ENCODE measurements at regions not wholly inside any gene's neighbourhood (a gene's known extent, or its start where the extent isn't known, plus 50 kb on each side); places are given as distances from the start of the nearest gene placed in this dataset.
"Not testable (repeated sequence)": the region's sequence is repeated elsewhere in the genome, so short reads cannot be mapped to it uniquely, and the experiment has no call there.

DNA sequence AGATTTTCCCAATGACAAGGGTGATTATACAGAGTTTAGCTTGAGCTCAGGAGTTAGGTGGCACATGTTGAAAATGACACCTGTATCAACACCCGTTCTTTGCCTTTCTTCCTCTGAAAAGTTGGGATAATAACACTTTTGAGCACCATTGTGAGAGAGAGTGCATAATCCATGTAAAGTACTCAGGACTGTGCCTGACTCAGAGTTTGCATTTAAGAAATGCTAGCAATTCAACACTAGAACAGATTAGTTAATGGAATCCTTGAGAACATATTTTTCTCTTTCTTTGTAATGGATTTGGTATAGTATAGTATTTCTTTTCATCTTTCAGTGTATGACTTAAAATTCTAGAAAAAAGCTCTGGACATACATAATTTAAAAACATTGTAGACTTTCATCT, 449.2 kb downstream of the GJA1 start:
- DNase-seq = no peak

DNA sequence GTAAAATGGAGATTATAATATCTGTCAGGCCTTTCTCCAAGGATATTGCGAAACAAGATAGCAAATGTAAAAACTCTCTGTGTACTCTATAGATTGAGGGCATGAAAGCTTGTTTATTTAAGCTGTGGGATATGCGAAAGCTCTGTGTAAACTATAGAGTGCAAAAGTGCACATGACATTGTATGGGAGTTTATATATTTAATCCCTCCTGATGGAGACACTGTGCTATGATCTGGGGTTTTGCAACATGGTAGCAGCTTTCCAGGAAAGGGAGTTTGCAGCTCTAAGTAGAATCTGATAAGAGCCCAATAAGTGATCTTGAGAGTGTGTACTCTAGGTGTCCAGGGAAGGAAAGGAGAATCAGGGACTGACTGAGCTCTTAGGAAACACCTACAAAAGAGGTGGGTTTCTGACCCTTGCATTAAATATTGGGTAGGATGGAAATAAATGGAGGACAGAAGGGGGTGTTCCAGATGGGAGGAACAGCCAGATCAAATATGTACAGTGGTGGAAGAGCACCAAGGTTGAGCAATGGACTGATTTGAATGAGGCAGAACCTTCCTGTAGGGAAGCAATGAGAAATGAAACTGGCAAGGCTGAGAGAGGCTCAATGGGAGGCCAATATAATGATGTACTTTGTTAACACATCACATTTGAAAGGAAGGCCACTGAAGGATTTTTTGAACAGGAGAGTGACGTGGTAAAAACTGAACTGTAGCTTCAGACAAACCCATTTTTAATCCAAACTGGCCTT, 450.1 kb downstream of the GJA1 start:
- DNase-seq = peak; percentile 55

DNA sequence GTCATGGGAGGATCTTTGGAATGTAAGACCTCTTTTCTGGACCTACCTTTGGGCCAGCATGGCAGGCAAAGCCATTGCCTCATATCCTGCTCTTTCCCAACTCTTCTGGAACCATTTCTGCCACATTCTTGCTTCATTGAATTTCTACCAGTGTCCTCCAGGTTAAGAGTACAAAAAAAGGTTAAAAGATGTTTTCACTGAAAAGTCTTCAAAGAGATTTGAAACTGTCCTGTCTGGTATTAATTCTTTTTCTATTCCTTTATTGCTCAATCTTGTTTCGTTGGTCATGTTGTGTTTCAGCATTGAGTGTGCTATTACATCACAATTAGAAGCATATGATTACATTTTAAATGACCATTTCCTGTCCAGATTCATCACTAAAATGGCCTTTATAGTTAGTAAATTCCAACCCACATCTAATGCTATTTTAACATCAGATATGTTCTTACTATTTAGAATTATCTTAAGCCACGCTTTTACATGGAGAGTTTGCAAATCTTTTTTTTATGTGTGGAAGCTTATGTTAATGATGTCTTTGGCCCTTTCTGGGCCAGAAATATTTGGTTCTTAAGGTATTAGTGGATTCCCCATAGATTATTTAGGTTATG, 450.9 kb downstream of the GJA1 start:
- DNase-seq = peak; percentile 69

DNA sequence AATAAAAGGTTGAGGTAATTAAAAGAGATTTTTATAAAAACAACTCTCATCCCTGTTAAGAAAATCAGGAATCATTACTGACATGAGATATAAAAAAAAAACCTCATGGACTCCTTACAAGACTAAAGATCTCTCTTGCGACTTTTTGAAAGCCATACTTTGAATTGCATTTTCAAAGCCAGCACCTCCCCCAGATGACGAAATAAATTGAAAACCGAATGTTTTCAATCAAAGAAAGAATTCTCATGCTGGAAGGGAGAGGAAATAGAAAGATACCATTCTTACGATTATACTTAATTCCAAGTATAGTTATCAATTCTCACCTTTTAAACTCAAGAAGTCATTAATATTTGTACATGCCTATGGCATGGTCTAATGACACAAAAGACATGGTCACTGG, 452.3 kb downstream of the GJA1 start:
- no peak for DNase-seq

DNA sequence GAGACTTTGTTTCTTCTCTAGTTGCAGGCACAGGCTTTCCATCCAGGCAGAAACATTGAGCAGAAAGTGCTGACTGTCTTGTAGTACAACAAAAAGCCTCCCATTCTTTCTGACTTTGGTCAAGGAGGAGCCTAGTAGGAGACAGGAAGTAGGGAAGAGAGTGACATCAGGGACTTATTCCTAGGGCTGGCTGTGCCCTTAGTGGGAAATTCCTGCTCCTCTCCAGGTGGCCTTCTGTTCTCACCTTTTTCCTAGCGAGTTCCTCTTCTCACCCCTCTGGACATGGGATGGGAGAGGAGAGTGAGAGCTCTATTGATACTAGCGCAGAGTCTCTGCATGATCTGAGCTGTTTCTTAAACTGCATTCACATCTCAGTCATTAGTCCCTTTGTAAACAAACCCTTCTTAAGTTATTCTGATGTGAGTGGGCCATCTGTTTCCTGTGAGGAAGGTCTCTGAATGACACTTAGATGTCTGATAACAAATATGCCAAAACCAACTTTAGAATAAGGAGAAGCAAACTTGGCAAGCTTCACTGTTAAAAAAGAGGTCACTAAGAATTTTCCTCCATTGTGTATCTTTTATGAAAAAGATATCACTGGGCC, 455.0 kb downstream of the GJA1 start:
- DNase-seq = no peak

DNA sequence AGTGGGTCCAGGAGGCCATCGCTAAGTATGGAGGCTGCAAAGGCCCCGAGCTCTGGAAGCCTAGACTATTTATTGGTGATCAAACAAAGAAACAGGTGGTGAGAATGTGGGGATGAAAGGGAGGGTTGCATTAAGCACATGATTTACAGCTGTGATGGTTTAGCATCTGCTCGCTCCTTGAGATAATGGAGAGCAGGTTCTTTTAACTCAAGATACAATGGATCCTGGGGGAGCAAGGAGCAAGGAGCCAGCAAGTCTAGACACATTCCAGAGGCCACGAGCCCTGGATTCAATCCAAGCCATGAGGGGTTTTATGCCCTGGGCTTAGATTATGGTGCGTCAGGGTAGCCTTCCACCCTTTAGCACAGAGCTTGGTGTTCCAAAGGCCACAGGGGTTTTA, 460.3 kb downstream of the GJA1 start:
- DNase-seq = not testable (repeated sequence)

DNA sequence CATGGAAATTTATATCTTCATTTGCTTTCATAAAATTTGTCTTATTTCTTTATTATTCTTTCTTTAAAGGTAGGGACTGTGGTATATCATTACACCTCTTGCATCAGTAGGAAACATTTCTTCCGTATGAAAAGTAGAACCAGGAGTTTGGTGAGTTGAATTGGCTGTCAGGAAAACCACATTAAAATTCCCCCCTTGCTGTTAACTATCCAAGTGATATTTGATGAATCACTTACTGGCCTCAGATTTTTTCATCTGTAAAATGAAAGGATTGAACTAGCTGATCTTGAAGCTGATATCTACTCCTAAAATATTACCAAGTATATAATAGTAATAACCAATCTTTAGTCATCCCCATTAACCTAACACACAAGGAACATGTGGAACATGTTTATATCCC, 460.9 kb downstream of the GJA1 start:
- DNase-seq = no peak

DNA sequence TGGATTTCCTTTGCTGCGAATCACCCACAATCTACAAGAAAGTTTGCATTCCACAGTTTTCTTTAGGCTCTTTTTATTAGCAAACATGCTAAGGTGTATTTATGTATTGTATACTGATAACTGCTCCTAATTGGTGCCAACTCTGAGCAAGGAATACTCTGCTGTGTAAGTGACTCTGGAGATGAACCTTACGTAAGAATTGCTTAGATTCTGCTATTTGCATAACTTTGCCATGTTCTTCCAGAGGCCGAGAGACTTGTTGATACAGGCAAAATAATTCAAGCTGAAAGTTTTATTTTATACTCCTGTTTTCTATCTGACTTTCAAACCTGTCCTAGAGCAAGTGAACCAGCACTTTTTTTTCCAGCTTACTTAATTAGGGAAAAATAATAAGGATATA, 461.3 kb downstream of the GJA1 start:
- no peak for DNase-seq

DNA sequence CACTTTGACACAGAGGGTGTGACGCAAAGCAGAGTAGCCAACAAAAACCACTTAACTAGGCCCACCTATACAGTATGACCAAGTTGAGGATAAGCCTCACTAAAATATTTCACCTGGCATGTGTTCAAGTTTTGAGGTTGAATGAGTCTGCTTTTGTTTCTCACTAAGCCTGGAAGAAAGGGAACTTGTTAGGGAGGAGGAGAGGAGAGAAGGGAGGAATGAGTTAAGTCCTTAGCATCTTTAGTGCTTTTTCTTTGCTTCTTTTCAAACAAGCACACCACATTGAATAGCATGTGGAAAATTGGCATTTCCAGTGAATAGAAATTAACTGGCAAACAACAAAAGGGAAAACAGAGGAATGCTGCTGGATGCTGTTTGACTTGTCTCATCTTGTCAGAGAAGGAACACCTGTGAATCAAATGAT, 461.9 kb downstream of the GJA1 start:
- DNase-seq = no peak

DNA sequence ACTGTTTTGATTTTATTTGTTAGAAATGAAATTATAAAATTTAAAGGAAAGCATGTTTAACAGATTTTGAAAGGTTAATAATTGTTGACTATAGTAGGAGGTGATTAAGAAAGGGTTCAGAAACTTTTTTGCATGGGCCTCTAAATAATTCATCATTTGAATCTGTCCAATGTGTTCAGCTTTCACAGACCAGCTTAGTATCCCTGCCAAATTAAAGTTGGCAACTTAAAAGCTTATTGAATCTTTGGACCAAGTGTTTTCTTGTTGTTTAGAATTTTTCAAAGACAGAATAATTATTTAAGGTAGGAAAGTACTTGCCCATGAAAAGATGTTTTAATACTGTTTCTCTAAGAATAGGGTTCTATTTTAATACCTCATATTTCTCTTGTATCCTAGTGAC, 466.0 kb downstream of the GJA1 start:
- no peak for DNase-seq

DNA sequence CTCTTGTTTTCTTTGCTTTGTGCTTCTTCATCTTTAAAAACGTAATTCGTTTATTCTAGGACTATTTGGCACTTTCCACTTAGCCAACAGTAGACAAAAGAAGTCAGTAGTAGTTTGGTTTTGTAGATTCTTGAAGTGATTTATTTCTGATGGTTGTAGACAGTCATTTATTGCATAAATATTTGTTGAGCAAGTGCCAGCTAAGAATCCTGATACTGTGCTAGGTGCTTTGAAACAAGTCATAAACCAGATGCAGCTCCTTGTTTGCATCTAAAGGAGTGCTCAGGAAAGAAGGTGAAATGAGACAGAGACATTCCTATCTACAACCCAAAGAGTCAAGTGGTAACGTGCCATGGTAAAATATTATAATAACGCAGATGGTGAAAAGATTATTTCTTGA, 469.1 kb downstream of the GJA1 start:
- no peak for DNase-seq

DNA sequence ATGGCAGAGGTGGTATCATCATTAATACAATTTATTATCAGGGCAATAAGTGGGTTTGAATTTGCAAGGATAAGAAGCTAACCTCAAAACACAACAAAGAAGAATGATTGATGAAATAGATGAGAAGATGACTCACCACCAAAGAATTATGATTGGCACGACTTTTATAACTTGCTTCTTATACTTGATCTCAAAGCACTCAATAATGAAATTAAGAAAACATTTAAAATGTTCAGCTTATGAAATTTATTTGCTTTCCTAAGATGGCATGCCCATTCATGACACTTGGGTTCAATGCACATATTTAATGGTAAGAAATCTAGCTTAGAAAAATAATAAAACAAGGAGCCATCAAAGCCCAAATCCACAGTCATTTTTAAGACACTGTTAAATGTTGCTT, 477.5 kb downstream of the GJA1 start:
- DNase-seq = peak; percentile 33

DNA sequence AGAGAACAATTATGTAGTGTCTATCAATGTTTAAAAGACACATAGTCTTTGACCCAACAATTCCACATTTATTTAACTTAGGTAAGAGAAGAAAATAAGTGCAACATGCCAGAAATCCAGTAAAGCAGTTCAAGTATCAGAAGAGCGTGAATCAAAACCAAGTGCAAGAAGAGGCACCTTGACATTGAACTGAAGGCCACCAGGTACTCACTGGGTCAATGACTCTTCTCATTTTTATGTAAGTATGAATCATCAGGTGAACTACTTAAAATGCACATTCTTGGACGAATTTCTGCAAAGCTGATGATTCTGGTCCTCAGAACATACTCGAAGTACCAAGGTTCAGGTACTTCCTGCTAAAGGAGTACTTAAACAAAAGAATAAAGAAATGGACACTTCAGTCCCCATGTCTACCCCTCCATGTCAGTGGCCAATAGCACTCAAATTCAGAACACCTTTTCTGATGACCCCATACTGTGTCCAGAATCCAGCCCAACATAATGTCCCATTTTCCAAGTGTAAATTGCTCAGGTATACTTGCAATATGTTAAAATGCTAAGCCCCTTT, 481.9 kb downstream of the GJA1 start:
- DNase-seq = no peak

DNA sequence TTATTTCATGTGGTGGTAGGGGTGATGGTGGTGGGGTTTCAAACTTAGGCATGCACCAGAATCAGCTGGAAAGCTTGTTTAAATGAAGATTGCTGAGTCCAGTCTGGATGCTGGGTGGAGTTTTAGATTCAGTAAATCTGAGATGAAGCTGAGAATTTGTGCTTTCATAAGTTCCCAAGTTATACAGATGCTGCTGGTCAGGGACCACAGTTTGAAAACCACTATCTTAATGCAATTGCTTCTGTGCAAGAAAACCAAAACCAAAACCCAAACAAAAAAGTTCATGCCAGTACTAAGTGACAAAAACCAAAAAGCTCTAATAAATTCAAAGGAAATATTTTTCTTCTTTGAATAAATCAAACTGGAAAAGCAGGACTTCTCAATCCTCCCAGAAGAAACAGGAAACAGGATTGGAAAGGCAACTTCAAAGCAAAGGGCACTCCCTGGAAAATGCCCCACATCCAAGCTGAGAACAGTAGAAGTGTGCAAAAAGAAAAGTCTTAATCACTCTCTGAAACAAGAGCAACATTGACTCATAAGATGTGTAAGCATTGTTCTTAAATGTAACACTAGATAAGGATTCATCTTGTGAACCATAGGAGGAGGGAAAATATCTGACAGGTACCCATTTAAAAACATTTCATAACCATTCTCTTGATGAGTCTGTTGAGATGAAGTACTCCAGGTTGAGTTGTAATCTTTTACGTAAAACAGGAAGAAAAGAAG, 481.5 kb upstream of the HSF2 start:
- DNase-seq = peak; percentile 6

DNA sequence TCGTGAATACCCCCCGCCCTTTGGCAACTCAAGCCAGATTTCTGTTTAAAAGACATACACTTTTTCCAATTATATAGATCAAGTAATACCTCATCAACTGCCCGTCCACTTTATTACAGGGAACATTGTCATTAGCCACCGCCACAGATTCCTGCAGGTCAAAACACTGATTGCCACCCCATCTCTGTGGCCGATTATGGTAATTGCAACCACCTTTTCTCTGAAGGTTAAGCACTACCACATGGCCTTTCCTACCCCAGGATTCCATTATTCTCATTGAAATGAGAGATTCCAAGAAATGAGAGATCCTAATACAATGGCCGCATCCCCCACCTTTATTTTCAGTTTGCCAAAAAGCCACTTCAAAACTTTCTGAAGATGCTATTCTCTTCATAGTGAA, 478.8 kb upstream of the HSF2 start:
- no peak for DNase-seq

DNA sequence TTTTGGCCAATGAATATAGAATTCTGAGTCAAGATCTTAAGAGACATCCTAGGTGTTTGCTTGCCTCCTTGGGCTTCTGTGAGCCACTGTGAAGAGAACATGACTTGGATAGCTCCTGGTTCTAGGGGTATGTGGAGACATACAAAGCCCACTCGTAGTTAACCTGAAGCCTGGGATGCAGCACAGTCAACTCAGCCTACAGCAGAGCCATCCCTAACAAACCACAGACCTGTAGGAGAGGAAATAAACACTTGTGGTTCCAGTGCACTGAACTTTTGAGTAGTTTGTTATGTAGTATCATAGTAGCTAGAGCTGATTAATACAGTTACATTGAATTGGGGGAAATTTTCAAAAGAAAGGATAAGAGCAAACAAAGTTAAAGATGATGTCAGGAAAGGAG, 474.4 kb upstream of the HSF2 start:
- no peak for DNase-seq

DNA sequence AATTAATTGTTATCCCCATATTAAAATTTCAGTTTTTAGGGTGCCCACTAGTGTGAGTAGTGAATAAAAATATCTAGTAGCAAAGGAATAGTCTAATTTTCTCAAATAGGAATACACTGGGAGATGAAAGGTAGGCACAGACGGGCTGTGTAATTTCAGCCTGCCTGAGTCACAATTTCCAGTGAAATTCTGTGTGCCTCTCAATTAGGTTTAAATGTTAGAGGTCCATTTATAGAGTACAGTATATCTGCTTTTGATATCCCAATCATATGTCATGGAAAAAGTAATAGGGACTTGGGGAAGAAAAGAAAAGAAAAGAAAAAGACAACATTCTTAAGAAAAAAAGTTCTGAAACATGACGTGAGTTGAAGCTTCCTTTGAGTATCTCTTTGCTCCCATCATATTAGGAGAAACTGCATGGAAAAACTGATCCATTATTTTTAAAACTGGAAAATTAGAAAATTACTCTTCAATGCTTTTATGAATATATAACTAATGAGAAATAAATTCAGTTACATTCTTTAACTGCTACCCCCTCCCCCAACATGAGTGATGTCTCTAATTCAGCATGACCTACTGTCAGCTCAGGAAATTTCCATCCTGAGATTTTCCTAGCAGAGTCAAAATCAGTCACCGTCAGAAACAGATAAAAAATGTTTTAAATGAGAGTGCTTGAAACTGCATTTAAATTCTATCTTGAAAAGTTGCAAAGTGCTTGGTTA, 473.8 kb upstream of the HSF2 start:
- DNase-seq = no peak

DNA sequence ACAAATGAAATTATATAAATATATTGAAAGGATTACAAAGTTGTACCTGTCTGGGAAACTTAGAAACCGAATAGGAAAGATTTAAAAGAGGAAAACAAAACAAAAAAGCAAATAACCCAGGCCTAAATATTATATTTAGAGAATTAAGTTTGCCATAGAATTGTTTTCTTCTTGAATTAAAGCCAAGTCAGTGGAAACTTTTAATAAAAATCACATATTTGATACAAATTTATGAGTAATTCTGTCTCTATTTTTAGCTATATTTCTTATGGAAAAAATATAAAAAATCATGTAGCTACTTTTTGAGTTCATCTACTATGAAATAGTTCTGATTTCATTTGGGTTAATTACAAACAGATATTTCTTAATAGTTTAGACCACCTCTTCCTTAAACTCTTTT, 470.2 kb upstream of the HSF2 start:
- DNase-seq = no peak

DNA sequence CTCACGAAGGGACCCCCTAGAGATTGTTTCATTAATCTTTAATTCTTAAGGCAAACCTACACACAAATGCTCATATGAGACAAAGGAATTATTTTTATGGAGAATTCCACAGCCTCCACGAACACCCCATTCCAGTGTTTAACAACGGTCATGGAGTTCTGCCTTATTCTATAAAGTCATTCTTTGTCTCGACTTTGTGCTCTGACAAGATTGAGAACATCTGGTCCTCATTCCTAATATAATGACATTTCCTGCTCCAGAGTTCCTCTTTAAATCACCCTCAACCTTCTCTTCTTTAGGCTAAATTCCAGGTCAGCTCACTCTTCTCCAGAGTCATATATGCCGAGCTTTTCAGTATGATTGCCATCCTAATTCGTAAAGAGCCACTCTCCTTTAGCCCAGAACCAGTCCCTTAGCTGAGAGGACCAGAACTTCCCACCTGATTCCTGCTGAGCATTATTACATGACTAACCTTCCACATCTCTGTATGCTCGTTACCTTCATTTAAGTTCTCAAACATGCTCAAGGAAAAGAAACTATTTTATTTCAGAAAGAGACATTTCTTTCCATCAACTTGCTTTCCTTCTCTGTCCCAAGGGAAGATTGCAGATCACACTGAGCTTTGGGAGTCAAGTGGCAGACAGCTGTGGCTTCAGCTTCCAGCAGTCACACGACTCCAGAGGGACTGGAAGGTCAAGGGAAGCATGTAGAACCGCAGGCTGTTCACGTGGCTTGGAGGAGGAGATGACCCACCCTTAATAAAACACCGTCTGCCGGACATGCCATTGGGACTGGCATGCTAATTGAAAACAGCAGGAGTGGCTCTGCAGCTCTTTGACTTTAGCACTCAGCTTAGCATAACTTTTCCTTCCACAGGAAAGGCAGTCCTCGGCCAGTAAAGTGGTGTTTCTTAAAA, 467.1 kb upstream of the HSF2 start:
- peak; percentile 97 for DNase-seq

DNA sequence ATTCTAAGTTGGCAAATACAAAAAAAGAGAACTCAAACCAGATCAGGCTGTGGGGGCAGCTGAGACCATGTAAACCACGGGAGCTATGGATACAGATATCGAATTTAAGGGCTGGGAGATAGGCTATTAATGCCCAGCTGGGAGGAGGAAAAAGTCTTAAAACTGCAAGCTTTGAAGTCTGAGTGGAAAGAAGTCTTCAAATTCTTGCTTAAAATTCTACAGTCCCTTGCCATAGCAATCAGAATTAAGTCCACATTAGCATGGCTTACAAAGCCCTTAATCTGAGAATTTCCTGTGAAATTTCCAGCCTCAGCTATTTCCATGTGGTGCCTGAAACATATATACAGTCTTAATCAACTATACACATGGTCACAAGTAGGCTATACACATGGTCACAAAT, 465.0 kb upstream of the HSF2 start:
- DNase-seq = no peak

DNA sequence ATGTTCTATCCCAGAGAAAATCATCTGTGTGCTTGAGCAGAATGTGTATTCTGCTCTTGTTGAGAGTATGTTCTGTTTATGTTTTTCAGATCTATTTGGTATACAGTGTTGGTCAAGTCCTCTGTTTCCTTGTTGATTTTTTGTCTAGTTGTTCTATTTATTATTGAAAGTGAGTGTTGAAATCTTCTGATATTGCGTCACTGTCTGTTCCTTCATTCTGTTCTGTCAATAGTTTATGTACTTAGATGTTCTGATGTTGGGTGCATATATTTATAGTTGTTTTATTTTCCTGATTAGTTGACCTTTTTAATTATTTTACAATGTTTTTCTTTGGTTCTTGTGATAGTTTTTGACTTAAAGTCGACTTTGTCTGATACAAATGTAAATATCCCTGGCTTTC, 458.7 kb upstream of the HSF2 start:
- DNase-seq = no peak

DNA sequence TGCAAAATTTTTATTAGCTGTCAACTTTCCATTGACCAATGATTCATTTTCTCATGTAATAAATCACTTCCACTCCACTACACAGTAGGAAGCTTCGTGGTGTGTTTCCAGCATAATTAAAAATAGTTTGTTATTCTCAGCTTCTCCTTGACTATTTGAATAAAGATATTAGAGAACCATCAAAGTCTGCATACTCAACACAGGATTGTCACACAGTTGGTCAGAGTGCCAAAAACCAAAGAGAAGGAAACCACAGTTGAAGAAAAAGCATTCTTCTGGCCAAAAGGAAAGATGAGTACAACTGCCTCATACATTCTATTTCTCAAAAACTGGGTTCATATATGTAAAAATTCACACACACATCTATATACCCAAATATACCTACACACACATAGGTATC, 455.1 kb upstream of the HSF2 start:
- no peak for DNase-seq

All from HCEC 1CT (cell line).